Panc1 (cell line): ENCODE measurements at regions not wholly inside any gene's neighbourhood (a gene's known extent, or its start where the extent isn't known, plus 50 kb on each side); places are given as distances from the start of the nearest gene placed in this dataset.

Experiments used
- ATAC-seq: fragments of 200-7000 bp; cut with Tn5 transposase; 2 replicates; pipeline ENCODE4 v1.9.1; 2020; ENCODE audit warnings: mild to moderate bottlenecking, moderate library complexity
- BruUV-seq: library from RNA; stranded (reverse); fragments of 400-500 nt; replicated peaks from 2 replicates; lab custom pipeline; 2021; lab: Mats Ljungman, UMichigan
- CTCF ChIA-PET: fragments of 300-600 bp; sonication (Branson Sonifier 250); formaldehyde crosslinking; loops from one replicate; lab custom pipeline; 2022; ENCODE audit warnings: antibody characterized with exemption; lab: Charles Lee
- POLR2A ChIA-PET: fragments of 300-600 bp; sonication (Branson Sonifier 250); formaldehyde crosslinking; loops from one replicate; lab custom pipeline; 2022; ENCODE audit warnings: antibody characterized with exemption; lab: Charles Lee
- DNase-seq: peaks from one replicate; pipeline ENCODE4 v3.0.0-alpha.2; 2010; ENCODE audit warnings: low read depth, low spot score
- H3K27ac ChIP-seq: 2 replicates; pipeline ENCODE4 v1.5.1; 2011; ENCODE audit warnings: mild to moderate bottlenecking, low read length, inconsistent platforms
- H3K27me3 ChIP-seq: fragments of 200-500 bp; sonication (Bioruptor generic); 2 replicates; pipeline ENCODE4 v1.6.0; 2014; ENCODE audit warnings: low read length, inconsistent platforms; ENCODE audit not compliant: control insufficient read depth, insufficient read depth
- H3K36me3 ChIP-seq: fragments of 200-500 bp; sonication (Bioruptor generic); 2 replicates; pipeline ENCODE4 v1.5.1; 2014; ENCODE audit warnings: inconsistent platforms, mild to moderate bottlenecking, low read length, moderate library complexity; ENCODE audit not compliant: control insufficient read depth, insufficient read depth
- H3K4me1 ChIP-seq: 2 replicates; pipeline ENCODE4 v1.5.1; 2011; ENCODE audit warnings: inconsistent platforms, mild to moderate bottlenecking, low read length, moderate library complexity; ENCODE audit not compliant: control insufficient read depth, insufficient read depth
- H3K4me3 ChIP-seq, 2 experiments: 2 replicates each; pipeline ENCODE4 v1.5.1; 2011 to 2012; ENCODE audit warnings: low read depth in 2 of 2, low read length in 2 of 2, mild to moderate bottlenecking in 2 of 2, inconsistent platforms in 1 of 2, moderate library complexity in 1 of 2
- H3K9me3 ChIP-seq: fragments of 200-500 bp; sonication (Bioruptor generic); 2 replicates; pipeline ENCODE4 v1.5.1; 2014; ENCODE audit warnings: low read depth, mild to moderate bottlenecking, inconsistent platforms, low read length, moderate library complexity; ENCODE audit not compliant: control insufficient read depth, insufficient read depth
- POLR2AphosphoS5 ChIP-seq: IDR thresholded peaks from 2 replicates; pipeline ENCODE4 v1.6.1; 2012; ENCODE audit warnings: mild to moderate bottlenecking, low read depth, low read length, moderate library complexity
- SIN3A ChIP-seq: IDR thresholded peaks from 2 replicates; pipeline ENCODE4 v1.6.1; 2012; ENCODE audit warnings: low read depth, mild to moderate bottlenecking, low read length, moderate library complexity, borderline replicate concordance; ENCODE audit not compliant: insufficient read depth
- TCF7L2 ChIP-seq: IDR thresholded peaks from 2 replicates; pipeline ENCODE4 v1.6.1; 2011; ENCODE audit warnings: mild to moderate bottlenecking, low read depth, low read length, inconsistent platforms
- in situ Hi-C: cut with HindIII; loops from 2 replicates; pipeline ENCODE4 v1.10.0; 2016; ENCODE audit warnings: low sequenced_read_pairs, low pct_unique_long_range_greater_than_20kb
- intact Hi-C: fragments of 100-400 bp; cut with micrococcal nuclease; formaldehyde crosslinking; loops from one replicate; pipeline ENCODE4 v1.10.0; 2022; ENCODE audit not compliant: unreplicated experiment
- TF ChIP-seq, protein P1 (sequence below): fragments of 450-650 bp; IDR thresholded peaks from 2 replicates; pipeline ENCODE4 v1.5.1; 2017; ENCODE audit warnings: mild to moderate bottlenecking
- TF ChIP-seq, protein P2 (sequence below), 2 experiments: IDR thresholded peaks; 2 replicates each; pipeline ENCODE4 v1.6.1; 2011 to 2012; ENCODE audit warnings: low read depth in 2 of 2, control low read depth in 1 of 2, low read length in 1 of 2, mild to moderate bottlenecking in 1 of 2, moderate library complexity in 1 of 2; ENCODE audit not compliant: insufficient read depth in 1 of 2

- intact Hi-C loops: no loop called here
- in situ Hi-C loops: no loop called here
- H3K36me3 ChIP-seq: no peaks in the 10 kb centered on the region
- ATAC-seq (no peak), DNase-seq (no peak)
- H3K27ac ChIP-seq: no peak overlapping the region
- POLR2A ChIA-PET: no interaction called here
- BruUV-seq: no TSS peak
- no peaks in the 10 kb centered on the region for H3K27me3 ChIP-seq
- TF ChIP-seq, protein P1, sequence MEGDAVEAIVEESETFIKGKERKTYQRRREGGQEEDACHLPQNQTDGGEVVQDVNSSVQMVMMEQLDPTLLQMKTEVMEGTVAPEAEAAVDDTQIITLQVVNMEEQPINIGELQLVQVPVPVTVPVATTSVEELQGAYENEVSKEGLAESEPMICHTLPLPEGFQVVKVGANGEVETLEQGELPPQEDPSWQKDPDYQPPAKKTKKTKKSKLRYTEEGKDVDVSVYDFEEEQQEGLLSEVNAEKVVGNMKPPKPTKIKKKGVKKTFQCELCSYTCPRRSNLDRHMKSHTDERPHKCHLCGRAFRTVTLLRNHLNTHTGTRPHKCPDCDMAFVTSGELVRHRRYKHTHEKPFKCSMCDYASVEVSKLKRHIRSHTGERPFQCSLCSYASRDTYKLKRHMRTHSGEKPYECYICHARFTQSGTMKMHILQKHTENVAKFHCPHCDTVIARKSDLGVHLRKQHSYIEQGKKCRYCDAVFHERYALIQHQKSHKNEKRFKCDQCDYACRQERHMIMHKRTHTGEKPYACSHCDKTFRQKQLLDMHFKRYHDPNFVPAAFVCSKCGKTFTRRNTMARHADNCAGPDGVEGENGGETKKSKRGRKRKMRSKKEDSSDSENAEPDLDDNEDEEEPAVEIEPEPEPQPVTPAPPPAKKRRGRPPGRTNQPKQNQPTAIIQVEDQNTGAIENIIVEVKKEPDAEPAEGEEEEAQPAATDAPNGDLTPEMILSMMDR: no peak
- TF ChIP-seq, protein P2, sequence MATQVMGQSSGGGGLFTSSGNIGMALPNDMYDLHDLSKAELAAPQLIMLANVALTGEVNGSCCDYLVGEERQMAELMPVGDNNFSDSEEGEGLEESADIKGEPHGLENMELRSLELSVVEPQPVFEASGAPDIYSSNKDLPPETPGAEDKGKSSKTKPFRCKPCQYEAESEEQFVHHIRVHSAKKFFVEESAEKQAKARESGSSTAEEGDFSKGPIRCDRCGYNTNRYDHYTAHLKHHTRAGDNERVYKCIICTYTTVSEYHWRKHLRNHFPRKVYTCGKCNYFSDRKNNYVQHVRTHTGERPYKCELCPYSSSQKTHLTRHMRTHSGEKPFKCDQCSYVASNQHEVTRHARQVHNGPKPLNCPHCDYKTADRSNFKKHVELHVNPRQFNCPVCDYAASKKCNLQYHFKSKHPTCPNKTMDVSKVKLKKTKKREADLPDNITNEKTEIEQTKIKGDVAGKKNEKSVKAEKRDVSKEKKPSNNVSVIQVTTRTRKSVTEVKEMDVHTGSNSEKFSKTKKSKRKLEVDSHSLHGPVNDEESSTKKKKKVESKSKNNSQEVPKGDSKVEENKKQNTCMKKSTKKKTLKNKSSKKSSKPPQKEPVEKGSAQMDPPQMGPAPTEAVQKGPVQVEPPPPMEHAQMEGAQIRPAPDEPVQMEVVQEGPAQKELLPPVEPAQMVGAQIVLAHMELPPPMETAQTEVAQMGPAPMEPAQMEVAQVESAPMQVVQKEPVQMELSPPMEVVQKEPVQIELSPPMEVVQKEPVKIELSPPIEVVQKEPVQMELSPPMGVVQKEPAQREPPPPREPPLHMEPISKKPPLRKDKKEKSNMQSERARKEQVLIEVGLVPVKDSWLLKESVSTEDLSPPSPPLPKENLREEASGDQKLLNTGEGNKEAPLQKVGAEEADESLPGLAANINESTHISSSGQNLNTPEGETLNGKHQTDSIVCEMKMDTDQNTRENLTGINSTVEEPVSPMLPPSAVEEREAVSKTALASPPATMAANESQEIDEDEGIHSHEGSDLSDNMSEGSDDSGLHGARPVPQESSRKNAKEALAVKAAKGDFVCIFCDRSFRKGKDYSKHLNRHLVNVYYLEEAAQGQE (IDR thresholded peaks at IDR 0.05; ENCODE audit: insufficient read depth in 1 of 2, low read depth in 2 of 2, low read length in 1 of 2): no peak
- TF ChIP-seq TCF7L2: no peak
- TF ChIP-seq POLR2AphosphoS5: no peak
- TF ChIP-seq SIN3A: no peak
- H3K4me1 ChIP-seq: no peaks in the 10 kb centered on the region
- no peak overlapping the region for H3K4me3 ChIP-seq
- no peaks in the 10 kb centered on the region for H3K9me3 ChIP-seq
- CTCF ChIA-PET: no interaction called here
These were observed 81.3 kb upstream of the NID2 start for GRCh38 chr14:52150162-52150561.

DNA sequence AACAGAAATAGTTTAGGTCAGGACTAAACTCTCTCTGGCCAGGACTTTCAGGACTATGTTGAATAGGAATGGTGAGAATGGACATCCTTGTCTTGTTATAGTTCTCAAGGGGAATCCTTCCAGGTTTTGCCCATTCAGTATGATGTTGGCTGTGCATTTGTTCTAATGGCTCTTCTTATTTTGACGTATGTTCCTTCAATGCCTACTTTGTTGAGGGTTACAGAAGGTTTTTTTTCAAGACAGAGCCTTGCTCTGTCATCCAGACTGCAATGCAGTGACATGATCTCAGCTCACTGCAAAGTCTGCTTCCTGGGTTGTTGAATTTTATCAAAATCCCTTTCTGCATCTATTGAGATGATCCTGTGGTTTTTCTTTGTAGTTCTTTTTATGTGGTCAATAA lies 79.5 kb upstream of the NID2 start:
- Histone ChIP-seq H3K4me3 (no peak overlapping the region), H3K27ac (no peak overlapping the region), H3K36me3 (no peaks in the 10 kb centered on the region), H3K9me3 (no peaks in the 10 kb centered on the region), H3K27me3 (no peaks in the 10 kb centered on the region), H3K4me1 (no peaks in the 10 kb centered on the region)
- in situ Hi-C loops: no loop called here
- no peak for DNase-seq
- intact Hi-C loops: no loop called here
- CTCF ChIA-PET: no interaction called here
- BruUV-seq: no TSS peak
- TF ChIP-seq POLR2AphosphoS5: no peak
- TF ChIP-seq, protein P1: no peak
- TF ChIP-seq TCF7L2: no peak
- TF ChIP-seq, protein P2 (IDR thresholded peaks at IDR 0.05; ENCODE audit: insufficient read depth in 1 of 2, low read depth in 2 of 2, low read length in 1 of 2): no peak
- TF ChIP-seq SIN3A: no peak
- ATAC-seq: no peak
- POLR2A ChIA-PET: no interaction called here
